IMR-90 (cell line): ENCODE measurements at regions not wholly inside any gene's neighbourhood (a gene's known extent, or its start where the extent isn't known, plus 50 kb on each side); places are given as distances from the start of the nearest gene placed in this dataset.

Experiments used
- ATAC-seq: fragments of 200-7000 bp; cut with Tn5 transposase; 2 replicates; pipeline ENCODE4 v1.9.1; 2020; ENCODE audit warnings: low read depth, mild to moderate bottlenecking, moderate library complexity
- BruUV-seq: library from RNA; stranded (reverse); fragments of 400-500 nt; replicated peaks from 2 replicates; lab custom pipeline; 2021; lab: Mats Ljungman, UMichigan
- CTCF ChIA-PET: fragments of 300-600 bp; formaldehyde crosslinking; extraction: SDS; loops from one replicate; lab custom pipeline; 2021; ENCODE audit warnings: antibody characterized with exemption; lab: Yijun Ruan, JAX
- POLR2A ChIA-PET: fragments of 300-600 bp; sonication (Branson Sonifier 250); formaldehyde crosslinking; loops from one replicate; lab custom pipeline; 2022; ENCODE audit warnings: antibody characterized with exemption; ENCODE audit not compliant: unreplicated experiment; lab: Charles Lee
- DNase-seq: peaks from one replicate; pipeline ENCODE4 v3.0.0; 2013
- H2AFZ ChIP-seq: replicated peaks from 2 replicates; pipeline ENCODE3; 2013; ENCODE audit warnings: low read length, mild to moderate bottlenecking; ENCODE audit not compliant: poor library complexity
- H2AK5ac ChIP-seq: 2 replicates; pipeline ENCODE4 v1.6.1; 2013; ENCODE audit warnings: low read depth, low read length, inconsistent platforms
- H2AK9ac ChIP-seq: replicated peaks from 2 replicates; pipeline ENCODE3; 2013; ENCODE audit warnings: mild to moderate bottlenecking, low read depth, low read length, moderate library complexity; ENCODE audit not compliant: poor library complexity
- H2BK120ac ChIP-seq: 2 replicates; pipeline ENCODE4 v1.6.1; 2013; ENCODE audit warnings: low read depth, low read length, inconsistent platforms
- H2BK15ac ChIP-seq: 3 replicates; pipeline ENCODE4 v1.6.1; 2013; ENCODE audit warnings: low read depth, low read length, inconsistent platforms
- H2BK20ac ChIP-seq: 2 replicates; pipeline ENCODE4 v1.6.1; 2013; ENCODE audit warnings: low read depth, mild to moderate bottlenecking, inconsistent platforms, low read length, moderate library complexity
- H2BK5ac ChIP-seq: 2 replicates; pipeline ENCODE4 v1.6.1; 2013; ENCODE audit warnings: mild to moderate bottlenecking, low read depth, low read length, inconsistent platforms; ENCODE audit not compliant: poor library complexity, severe bottlenecking
- H3K14ac ChIP-seq: replicated peaks from 2 replicates; pipeline ENCODE4 v1.6.1; 2013; ENCODE audit warnings: low read depth, low read length, inconsistent platforms
- H3K18ac ChIP-seq: 2 replicates; pipeline ENCODE4 v1.6.1; 2013; ENCODE audit warnings: low read depth, low read length, control low read depth
- H3K23ac ChIP-seq: 2 replicates; pipeline ENCODE4 v1.6.1; 2013; ENCODE audit warnings: low read depth, low read length, inconsistent platforms
- H3K27ac ChIP-seq: 2 replicates; pipeline ENCODE4 v1.5.1; 2013; ENCODE audit warnings: mild to moderate bottlenecking, control low read depth, low read length; ENCODE audit not compliant: insufficient read depth
- H3K27me3 ChIP-seq: 2 replicates; pipeline ENCODE4 v1.6.1; 2013; ENCODE audit warnings: low read length; ENCODE audit not compliant: control insufficient read depth, insufficient read depth
- H3K36me3 ChIP-seq: 2 replicates; pipeline ENCODE4 v1.6.1; 2013; ENCODE audit warnings: low read length, mixed read lengths; ENCODE audit not compliant: control insufficient read depth, insufficient read depth
- H3K4ac ChIP-seq: 2 replicates; pipeline ENCODE4 v1.6.1; 2013; ENCODE audit warnings: low read depth, low read length, inconsistent platforms
- H3K4me1 ChIP-seq: 2 replicates; pipeline ENCODE4 v1.6.1; 2013; ENCODE audit warnings: low read length, mixed read lengths; ENCODE audit not compliant: control insufficient read depth, insufficient read depth
- H3K4me2 ChIP-seq: 2 replicates; pipeline ENCODE4 v1.6.1; 2013; ENCODE audit warnings: low read depth, mild to moderate bottlenecking, control low read depth, low read length, moderate library complexity
- H3K4me3 ChIP-seq: 2 replicates; pipeline ENCODE4 v1.5.1; 2013; ENCODE audit warnings: low read depth, mild to moderate bottlenecking, control low read depth, low read length, moderate library complexity; ENCODE audit not compliant: insufficient read depth
- H3K56ac ChIP-seq: 2 replicates; pipeline ENCODE4 v1.6.1; 2013; ENCODE audit warnings: low read length, inconsistent platforms; ENCODE audit not compliant: insufficient read depth; ENCODE audit errors: extremely low read depth
- H3K79me1 ChIP-seq, 2 experiments: 2 replicates each; pipeline ENCODE4 v1.6.1; 2013; ENCODE audit warnings: low read length in 2 of 2, inconsistent platforms in 1 of 2, low read depth in 1 of 2
- H3K9ac ChIP-seq: 2 replicates; pipeline ENCODE4 v1.6.1; 2013; ENCODE audit warnings: low read depth, low read length, control low read depth
- H3K9me1 ChIP-seq: 2 replicates; pipeline ENCODE4 v1.6.1; 2013; ENCODE audit warnings: low read length, inconsistent platforms; ENCODE audit not compliant: insufficient read depth
- H3K9me3 ChIP-seq: 2 replicates; pipeline ENCODE4 v1.6.1; 2013; ENCODE audit warnings: low read length; ENCODE audit not compliant: control insufficient read depth, insufficient read depth
- H4K20me1 ChIP-seq: 2 replicates; pipeline ENCODE4 v1.6.1; 2013; ENCODE audit warnings: low read length, inconsistent platforms; ENCODE audit not compliant: insufficient read depth
- H4K5ac ChIP-seq: 2 replicates; pipeline ENCODE4 v1.6.1; 2013; ENCODE audit warnings: mild to moderate bottlenecking, low read depth, low read length, control low read depth
- H4K8ac ChIP-seq, 2 experiments: 2 replicates each; pipeline ENCODE4 v1.6.1; 2013; ENCODE audit warnings: low read depth in 2 of 2, low read length in 2 of 2, control low read depth in 1 of 2, inconsistent platforms in 1 of 2
- H4K91ac ChIP-seq: 2 replicates; pipeline ENCODE4 v1.6.1; 2013; ENCODE audit warnings: low read depth, low read length, inconsistent platforms; ENCODE audit not compliant: insufficient read depth
- BHLHE40 ChIP-seq: fragments of 150-350 bp; IDR thresholded peaks from 2 replicates; pipeline ENCODE4 v1.6.1; 2016; ENCODE audit warnings: mild to moderate bottlenecking, low read depth, low read length
- CEBPB ChIP-seq: IDR thresholded peaks from 2 replicates; pipeline ENCODE4 v1.6.1; 2012; ENCODE audit warnings: low read depth, low read length, improper control_type of control experiment
- CHD1 ChIP-seq: IDR thresholded peaks from 2 replicates; pipeline ENCODE4 v1.6.1; 2012; ENCODE audit warnings: low read depth, low read length, improper control_type of control experiment
- FOS ChIP-seq: fragments of 150-350 bp; IDR thresholded peaks from 2 replicates; pipeline ENCODE4 v1.6.1; 2016; ENCODE audit warnings: low read depth, low read length
- MAFK ChIP-seq: IDR thresholded peaks from 2 replicates; pipeline ENCODE4 v1.6.1; 2012; ENCODE audit warnings: low read depth, low read length, improper control_type of control experiment
- MAZ ChIP-seq: IDR thresholded peaks from 2 replicates; pipeline ENCODE4 v1.6.1; 2012; ENCODE audit warnings: low read depth, mild to moderate bottlenecking, low read length, improper control_type of control experiment, moderate library complexity, borderline replicate concordance
- MXI1 ChIP-seq: IDR thresholded peaks from 2 replicates; pipeline ENCODE4 v1.6.1; 2012; ENCODE audit warnings: low read depth, mild to moderate bottlenecking, low read length, moderate library complexity, borderline replicate concordance
- NFE2L2 ChIP-seq: fragments of 150-350 bp; IDR thresholded peaks from 2 replicates; pipeline ENCODE4 v1.6.1; 2016; ENCODE audit warnings: low read depth, mild to moderate bottlenecking, low read length
- POLR2A ChIP-seq: IDR thresholded peaks from 2 replicates; pipeline ENCODE4 v1.6.1; 2012; ENCODE audit warnings: mild to moderate bottlenecking, low read depth, low read length
- RAD21 ChIP-seq: IDR thresholded peaks from 2 replicates; pipeline ENCODE4 v1.6.1; 2012; ENCODE audit warnings: low read length, improper control_type of control experiment
- RCOR1 ChIP-seq: IDR thresholded peaks from 2 replicates; pipeline ENCODE4 v1.6.1; 2012; ENCODE audit warnings: mild to moderate bottlenecking, low read length, improper control_type of control experiment; ENCODE audit not compliant: insufficient replicate concordance
- RFX5 ChIP-seq: IDR thresholded peaks from 2 replicates; pipeline ENCODE4 v1.8.0; 2012; ENCODE audit warnings: low read depth, mild to moderate bottlenecking, low read length, moderate library complexity
- SMC3 ChIP-seq: fragments of 150-350 bp; IDR thresholded peaks from 2 replicates; pipeline ENCODE4 v1.6.1; 2016; ENCODE audit warnings: low read depth, mild to moderate bottlenecking, antibody characterized with exemption, low read length, moderate library complexity
- USF2 ChIP-seq: fragments of 150-350 bp; IDR thresholded peaks from 2 replicates; pipeline ENCODE4 v1.6.1; 2017; ENCODE audit warnings: mild to moderate bottlenecking, antibody characterized with exemption, low read length, low read depth
- WGBS, 2 experiments: methylation state at CpG; one replicate each; pipeline versions ENCODE4 v1.1.5 to v1.1.7; 2013; ENCODE audit warnings: missing lambda C conversion rate in 2 of 2; ENCODE audit not compliant: insufficient read length in 1 of 2; ENCODE audit errors: extremely low coverage in 2 of 2; 5-methylcytosine and 5-hydroxymethylcytosine counted together
- dilution Hi-C: fragments of 300-500 bp; cut with HindIII; formaldehyde crosslinking; loops from one replicate; pipeline ENCODE4 v1.14.3; 2018; ENCODE audit warnings: low sequenced_read_pairs; ENCODE audit not compliant: unreplicated experiment
- in situ Hi-C: fragments of 300-500 bp; cut with MboI; formaldehyde crosslinking; loops from 3 replicates; pipeline ENCODE4 v1.14.3; 2019; ENCODE audit warnings: low sequenced_read_pairs, inconsistent platforms, mixed read lengths
- intact Hi-C: fragments of 100-400 bp; cut with micrococcal nuclease; formaldehyde crosslinking; loops from 2 replicates; pipeline ENCODE4 v1.10.0; 2022
- TF ChIP-seq, protein P1 (sequence below): fragments of 150-350 bp; IDR thresholded peaks from 2 replicates; pipeline ENCODE4 v1.6.1; 2016; ENCODE audit warnings: low read depth, mild to moderate bottlenecking, low read length, moderate library complexity, borderline replicate concordance
- TF ChIP-seq, protein P2 (sequence below): conservative IDR thresholded peaks from 2 replicates; pipeline ENCODE4 v1.5.1; 2012; ENCODE audit warnings: mild to moderate bottlenecking, low read depth, low read length, improper control_type of control experiment

DNA sequence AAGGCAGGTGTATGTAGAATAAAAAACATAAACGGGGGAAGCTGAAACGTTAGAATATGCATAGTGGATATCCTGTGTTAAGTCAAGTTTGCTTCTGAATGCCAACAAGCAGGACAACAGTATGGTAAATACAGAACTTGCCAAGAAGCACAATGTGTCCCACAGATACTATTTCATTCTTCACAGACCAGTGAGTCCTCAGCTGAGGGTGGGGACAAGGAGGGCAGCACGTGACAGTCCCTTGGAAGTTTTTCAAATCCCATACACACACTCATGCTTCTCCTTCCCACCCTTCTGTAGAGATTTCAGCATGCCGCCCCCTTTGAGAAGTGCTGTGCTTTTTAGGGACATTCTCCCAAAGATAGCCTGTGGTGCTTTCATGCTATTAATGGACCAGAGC is 268.5 kb upstream of the ECI2 start:
- peaks cover 6% of the 10 kb centered on the region for H3K9me1 ChIP-seq
- H3K9me3 ChIP-seq = no peaks in the 10 kb centered on the region
- no peaks in the 10 kb centered on the region for H3K36me3 ChIP-seq
- intact Hi-C loops = no loop called here
- H4K91ac ChIP-seq = no peak overlapping the region
- H2BK5ac ChIP-seq = no peak overlapping the region
- no peaks in the 10 kb centered on the region for H3K79me1 ChIP-seq
- no peak overlapping the region for H3K27ac ChIP-seq
- peak overlapping the region; percentile 41; the same call in 1 of the 2 replicates for H2BK20ac ChIP-seq
- no CpG with 5 or more reads among the region's 4 CpGs for WGBS, 2 experiments
- H4K5ac ChIP-seq = no peak overlapping the region
- no peaks in the 10 kb centered on the region for H3K27me3 ChIP-seq
- peak overlapping the region; percentile 69; the same call in 2 of the 3 replicates for H2BK15ac ChIP-seq
- BruUV-seq = no TSS peak
- 0 out of 2 replicates have a peak overlapping the region, but pooled peaks have one; percentile 91 for H2BK120ac ChIP-seq
- dilution Hi-C loops = no loop called here
- ChIA-PET CTCF (interaction anchor here (0.7 to 1.3 kb wide), 2 partner anchors 8 to 15 kb away, joined by 3 to 6 read pairs; no protein-coding TSS in a partner anchor), POLR2A (no interaction called here)
- H3K4me2 ChIP-seq = no peak overlapping the region
- H4K20me1 ChIP-seq = no peaks in the 10 kb centered on the region
- H3K9ac ChIP-seq = no peak overlapping the region
- peak overlapping the region; percentile 89 for H2AK5ac ChIP-seq
- H3K14ac ChIP-seq = peak overlapping the region; percentile 28; the same call in 1 of the 2 replicates
- H3K4ac ChIP-seq = peak overlapping the region; percentile 32; the same call in 1 of the 2 replicates
- H3K56ac ChIP-seq = no peak overlapping the region
- H3K18ac ChIP-seq = no peak overlapping the region; the same call in 1 of the 2 replicates
- H2AK9ac ChIP-seq = no peak overlapping the region
- in situ Hi-C loops = no loop called here
- no peak overlapping the region for H3K4me3 ChIP-seq
- DNase-seq (no peak), ATAC-seq (no peak)
- no peak overlapping the region for H2AFZ ChIP-seq
- peak overlapping the region; percentile 20; the same call in 1 of the 2 replicates for H3K23ac ChIP-seq
- no peak overlapping the region for H4K8ac ChIP-seq
- H3K4me1 ChIP-seq = peaks cover 15% of the 10 kb centered on the region
- TF ChIP-seq CHD1 = no peak
- TF ChIP-seq MAZ = no peak
- no peak for TF ChIP-seq RCOR1
- TF ChIP-seq MXI1 = no peak
- no peak for TF ChIP-seq BHLHE40
- TF ChIP-seq MAFK = no peak
- no peak for TF ChIP-seq RAD21
- no peak for TF ChIP-seq NFE2L2
- TF ChIP-seq FOS = no peak
- TF ChIP-seq, protein P1, sequence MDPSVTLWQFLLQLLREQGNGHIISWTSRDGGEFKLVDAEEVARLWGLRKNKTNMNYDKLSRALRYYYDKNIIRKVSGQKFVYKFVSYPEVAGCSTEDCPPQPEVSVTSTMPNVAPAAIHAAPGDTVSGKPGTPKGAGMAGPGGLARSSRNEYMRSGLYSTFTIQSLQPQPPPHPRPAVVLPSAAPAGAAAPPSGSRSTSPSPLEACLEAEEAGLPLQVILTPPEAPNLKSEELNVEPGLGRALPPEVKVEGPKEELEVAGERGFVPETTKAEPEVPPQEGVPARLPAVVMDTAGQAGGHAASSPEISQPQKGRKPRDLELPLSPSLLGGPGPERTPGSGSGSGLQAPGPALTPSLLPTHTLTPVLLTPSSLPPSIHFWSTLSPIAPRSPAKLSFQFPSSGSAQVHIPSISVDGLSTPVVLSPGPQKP = no peak
- TF ChIP-seq CEBPB = no peak
- no peak for TF ChIP-seq POLR2A
- TF ChIP-seq SMC3 = no peak
- TF ChIP-seq, protein P2, sequence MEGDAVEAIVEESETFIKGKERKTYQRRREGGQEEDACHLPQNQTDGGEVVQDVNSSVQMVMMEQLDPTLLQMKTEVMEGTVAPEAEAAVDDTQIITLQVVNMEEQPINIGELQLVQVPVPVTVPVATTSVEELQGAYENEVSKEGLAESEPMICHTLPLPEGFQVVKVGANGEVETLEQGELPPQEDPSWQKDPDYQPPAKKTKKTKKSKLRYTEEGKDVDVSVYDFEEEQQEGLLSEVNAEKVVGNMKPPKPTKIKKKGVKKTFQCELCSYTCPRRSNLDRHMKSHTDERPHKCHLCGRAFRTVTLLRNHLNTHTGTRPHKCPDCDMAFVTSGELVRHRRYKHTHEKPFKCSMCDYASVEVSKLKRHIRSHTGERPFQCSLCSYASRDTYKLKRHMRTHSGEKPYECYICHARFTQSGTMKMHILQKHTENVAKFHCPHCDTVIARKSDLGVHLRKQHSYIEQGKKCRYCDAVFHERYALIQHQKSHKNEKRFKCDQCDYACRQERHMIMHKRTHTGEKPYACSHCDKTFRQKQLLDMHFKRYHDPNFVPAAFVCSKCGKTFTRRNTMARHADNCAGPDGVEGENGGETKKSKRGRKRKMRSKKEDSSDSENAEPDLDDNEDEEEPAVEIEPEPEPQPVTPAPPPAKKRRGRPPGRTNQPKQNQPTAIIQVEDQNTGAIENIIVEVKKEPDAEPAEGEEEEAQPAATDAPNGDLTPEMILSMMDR = no peak
- no peak for TF ChIP-seq USF2
- TF ChIP-seq RFX5 = no peak
